ENCODE measurements at regions not wholly inside any gene's neighbourhood (a gene's known extent, or its start where the extent isn't known, plus 50 kb on each side); places are given as distances from the start of the nearest gene placed in this dataset.

- no peaks in the 10 kb centered on the region for H3K9me3 ChIP-seq (ENCODE audit: low read depth, low read length, poor library complexity, severe bottlenecking)
- CTCF ChIA-PET = no interaction called here
- BruUV-seq (replicated peaks) = no TSS peak
- no peak overlapping the region for H3K27ac ChIP-seq (ENCODE audit: low read depth, low read length, poor library complexity, severe bottlenecking)
- H3K4me3 ChIP-seq (ENCODE audit: low read depth, low read length, poor library complexity, severe bottlenecking) = no peak overlapping the region
- TF ChIP-seq EZH2 (IDR thresholded peaks at IDR 0.05; ENCODE audit: borderline replicate concordance, low read depth, low read length, poor library complexity, severe bottlenecking) (no peak), CTCF (conservative IDR thresholded peaks at IDR 0.05; ENCODE audit: low read depth, low read length) (no peak)
- H3K4me1 ChIP-seq (ENCODE audit: insufficient read depth, low read length, poor library complexity, severe bottlenecking) = no peaks in the 10 kb centered on the region
- no peak for DNase-seq (ENCODE audit: low spot score)
- no peaks in the 10 kb centered on the region for H3K27me3 ChIP-seq (replicated peaks; ENCODE audit: insufficient read depth, low read depth, low read length, poor library complexity)
- POLR2A ChIA-PET (ENCODE audit: low non-redundant PET) = no interaction called here
- intact Hi-C loops (cut with micrococcal nuclease; ENCODE audit: unreplicated experiment) = no loop called here
- no peaks in the 10 kb centered on the region for H3K36me3 ChIP-seq (ENCODE audit: insufficient read depth, low read length, poor library complexity, severe bottlenecking)
Measured at GRCh38 chr4:107129611-107130010, 93.5 kb upstream of the DKK2 start.

GRCh38 chr4:107129076-107129475 is 93.0 kb upstream of the DKK2 start:
- TF ChIP-seq CTCF (conservative IDR thresholded peaks at IDR 0.05; ENCODE audit: low read depth, low read length) (no peak), EZH2 (IDR thresholded peaks at IDR 0.05; ENCODE audit: borderline replicate concordance, low read depth, low read length, poor library complexity, severe bottlenecking) (no peak)
- Histone ChIP-seq H3K36me3 (ENCODE audit: insufficient read depth, low read length, poor library complexity, severe bottlenecking) (no peaks in the 10 kb centered on the region), H3K9me3 (ENCODE audit: low read depth, low read length, poor library complexity, severe bottlenecking) (no peaks in the 10 kb centered on the region), H3K27me3 (replicated peaks; ENCODE audit: insufficient read depth, low read depth, low read length, poor library complexity) (no peaks in the 10 kb centered on the region), H3K4me3 (ENCODE audit: low read depth, low read length, poor library complexity, severe bottlenecking) (no peak overlapping the region), H3K27ac (ENCODE audit: low read depth, low read length, poor library complexity, severe bottlenecking) (no peak overlapping the region), H3K4me1 (ENCODE audit: insufficient read depth, low read length, poor library complexity, severe bottlenecking) (no peaks in the 10 kb centered on the region)
- CTCF ChIA-PET = no interaction called here
- DNase-seq (ENCODE audit: low spot score) = no peak
- intact Hi-C loops (cut with micrococcal nuclease; ENCODE audit: unreplicated experiment) = no loop called here
- no TSS peak for BruUV-seq (replicated peaks)
- POLR2A ChIA-PET (ENCODE audit: low non-redundant PET) = no interaction called here

- intact Hi-C loops (cut with micrococcal nuclease; ENCODE audit: unreplicated experiment) = no loop called here
- BruUV-seq (replicated peaks) = no TSS peak
- Histone ChIP-seq H3K27me3 (replicated peaks; ENCODE audit: insufficient read depth, low read depth, low read length, poor library complexity) (no peaks in the 10 kb centered on the region), H3K27ac (ENCODE audit: low read depth, low read length, poor library complexity, severe bottlenecking) (no peak overlapping the region), H3K9me3 (ENCODE audit: low read depth, low read length, poor library complexity, severe bottlenecking) (no peaks in the 10 kb centered on the region), H3K36me3 (ENCODE audit: insufficient read depth, low read length, poor library complexity, severe bottlenecking) (no peaks in the 10 kb centered on the region), H3K4me3 (ENCODE audit: low read depth, low read length, poor library complexity, severe bottlenecking) (no peak overlapping the region), H3K4me1 (ENCODE audit: insufficient read depth, low read length, poor library complexity, severe bottlenecking) (no peaks in the 10 kb centered on the region)
- POLR2A ChIA-PET (ENCODE audit: low non-redundant PET) = no interaction called here
- DNase-seq (ENCODE audit: low spot score) = no peak
- TF ChIP-seq EZH2 (IDR thresholded peaks at IDR 0.05; ENCODE audit: borderline replicate concordance, low read depth, low read length, poor library complexity, severe bottlenecking) (no peak), CTCF (conservative IDR thresholded peaks at IDR 0.05; ENCODE audit: low read depth, low read length) (no peak)
- CTCF ChIA-PET = no interaction called here
Measured at GRCh38 chr4:107128116-107128515, 92.0 kb upstream of the DKK2 start.

All from A673 (cell line).